Gastroesophageal sphincter (tissue), 4 donors: ENCODE measurements at regions not wholly inside any gene's neighbourhood (a gene's known extent, or its start where the extent isn't known, plus 50 kb on each side); places are given as distances from the start of the nearest gene placed in this dataset.

ENCODE experiments used
- ATAC-seq: fragments of 150-250 bp; one replicate; pipeline ENCODE4 v1.9.1; 2016; ENCODE audit warnings: mild to moderate bottlenecking, moderate library complexity
- H3K27ac ChIP-seq, 4 donors: fragments of 200-600 bp; sonication (generic) in 3 of 4; 1 replicate in 3 of 4; 2 replicates in 1 of 4; pipeline ENCODE4 v1.5.1; 2016 to 2019
- H3K27me3 ChIP-seq: fragments of 200-600 bp; sonication (generic); one replicate; pipeline ENCODE4 v1.5.1; 2019
- H3K36me3 ChIP-seq, 2 donors: fragments of 200-600 bp; sonication (generic); one replicate each; pipeline ENCODE4 v1.5.1; 2019; ENCODE audit warnings: control low read depth in 1 of 2
- H3K4me1 ChIP-seq, 3 donors: fragments of 200-600 bp; sonication (generic); 1 replicate in 2 of 3; 2 replicates in 1 of 3; pipeline ENCODE4 v1.5.1; 2016 to 2019; ENCODE audit warnings: control low read depth in 2 of 3
- H3K4me3 ChIP-seq, 2 donors: fragments of 200-600 bp; sonication (generic); one replicate each; pipeline ENCODE4 v1.5.1; 2019; ENCODE audit warnings: mild to moderate bottlenecking in 1 of 2, moderate library complexity in 1 of 2
- H3K9me3 ChIP-seq, 3 donors: fragments of 200-600 bp; sonication (generic); one replicate each; pipeline ENCODE4 v1.5.1; 2017 to 2019; ENCODE audit warnings: control low read depth in 2 of 3
- CTCF ChIP-seq, 4 experiments: fragments of 200-600 bp in 2 of 4; fragments of 450-650 bp in 2 of 4; sonication (generic) in 1 of 4; IDR thresholded peaks; one replicate each; pipeline ENCODE4 v1.5.1; 2017 to 2019; ENCODE audit warnings: antibody characterized with exemption in 4 of 4, mild to moderate bottlenecking in 2 of 4, moderate library complexity in 2 of 4
- EP300 ChIP-seq: sonication (generic); formaldehyde crosslinking; IDR thresholded peaks from one replicate; pipeline ENCODE4 v1.6.1; 2017; ENCODE audit warnings: antibody characterized with exemption, mild to moderate bottlenecking
- POLR2A ChIP-seq, 2 donors: fragments of 450-650 bp; IDR thresholded peaks; one replicate each; pipeline ENCODE4 v1.6.1; 2017; ENCODE audit warnings: antibody characterized with exemption in 2 of 2, mild to moderate bottlenecking in 2 of 2, moderate library complexity in 1 of 2
- POLR2AphosphoS5 ChIP-seq: sonication (generic); formaldehyde crosslinking; IDR thresholded peaks from one replicate; pipeline ENCODE4 v1.6.1; 2017; ENCODE audit warnings: antibody characterized with exemption
- WGBS, 2 donors: methylation state at CpG; one replicate each; pipeline ENCODE4 v1.1.5; 2018; ENCODE audit warnings: low coverage in 1 of 2; 5-methylcytosine and 5-hydroxymethylcytosine counted together

- no peak overlapping the region for H3K27ac ChIP-seq
- TF ChIP-seq POLR2A (IDR thresholded peaks at IDR 0.05) (no peak), CTCF (IDR thresholded peaks at IDR 0.05) (no peak), POLR2AphosphoS5 (no peak), EP300 (no peak)
- ATAC-seq, result no peak
- H3K9me3 ChIP-seq, result no peaks in the 10 kb centered on the region
- no peak overlapping the region for H3K4me3 ChIP-seq
- no peaks in the 10 kb centered on the region for H3K4me1 ChIP-seq
- H3K27me3 ChIP-seq, result no peaks in the 10 kb centered on the region
- H3K36me3 ChIP-seq, result no peaks in the 10 kb centered on the region
Observed at GRCh38 chr7:118525020-118525419, 300.5 kb downstream of the ANKRD7 start.

GRCh38 chr7:118531566-118531965 lies 307.1 kb downstream of the ANKRD7 start:
- ATAC-seq, result no peak
- Histone ChIP-seq H3K36me3 (no peaks in the 10 kb centered on the region), H3K27ac (no peak overlapping the region), H3K4me1 (no peaks in the 10 kb centered on the region), H3K27me3 (no peaks in the 10 kb centered on the region), H3K9me3 (no peaks in the 10 kb centered on the region), H3K4me3 (no peak overlapping the region)
- TF ChIP-seq POLR2AphosphoS5 (no peak), POLR2A (IDR thresholded peaks at IDR 0.05) (no peak), CTCF (IDR thresholded peaks at IDR 0.05) (no peak), EP300 (no peak)

- H3K27me3 ChIP-seq, result no peaks in the 10 kb centered on the region
- ATAC-seq, result no peak
- no peak overlapping the region for H3K4me3 ChIP-seq
- H3K9me3 ChIP-seq, result no peaks in the 10 kb centered on the region
- no peaks in the 10 kb centered on the region for H3K36me3 ChIP-seq
- 70 to 92% methylated on average over 1 of the region's 1 CpG for WGBS, 2 donors
- TF ChIP-seq POLR2AphosphoS5 (no peak), EP300 (no peak)
- H3K4me1 ChIP-seq, result no peaks in the 10 kb centered on the region
- no peak overlapping the region for H3K27ac ChIP-seq
Observed at GRCh38 chr7:118559207-118559606, 334.7 kb downstream of the ANKRD7 start.

GRCh38 chr7:118563311-118563710 lies 338.8 kb downstream of the ANKRD7 start:
- H3K4me1 ChIP-seq, result no peaks in the 10 kb centered on the region
- no peak for ATAC-seq
- no peaks in the 10 kb centered on the region for H3K36me3 ChIP-seq
- H3K9me3 ChIP-seq, result no peaks in the 10 kb centered on the region
- no peaks in the 10 kb centered on the region for H3K27me3 ChIP-seq
- H3K27ac ChIP-seq, result no peak overlapping the region
- no peak for TF ChIP-seq POLR2AphosphoS5
- TF ChIP-seq POLR2A (IDR thresholded peaks at IDR 0.05), result no peak
- no peak for TF ChIP-seq CTCF (IDR thresholded peaks at IDR 0.05)
- no peak for TF ChIP-seq EP300
- H3K4me3 ChIP-seq, result no peak overlapping the region
- 81 to 91% methylated on average over 2 of the region's 2 CpGs for WGBS, 2 donors

- Histone ChIP-seq H3K4me1 (peaks cover 0 to 7% (median 0%) of the 10 kb centered on the region in 3 donors), H3K4me3 (no peak overlapping the region), H3K27ac (no peak overlapping the region), H3K36me3 (no peaks in the 10 kb centered on the region), H3K27me3 (no peaks in the 10 kb centered on the region), H3K9me3 (no peaks in the 10 kb centered on the region)
- TF ChIP-seq EP300 (no peak), POLR2A (IDR thresholded peaks at IDR 0.05) (no peak), POLR2AphosphoS5 (no peak), CTCF (IDR thresholded peaks at IDR 0.05) (no peak)
- no peak for ATAC-seq
- 72 to 83% methylated on average over 1 of the region's 1 CpG for WGBS, 2 donors
Observed at GRCh38 chr7:118572604-118573003, 348.1 kb downstream of the ANKRD7 start.

GRCh38 chr7:118573085-118573484 lies 348.6 kb downstream of the ANKRD7 start:
- no peaks in the 10 kb centered on the region for H3K36me3 ChIP-seq
- WGBS, 2 donors, result 23 to 35% methylated on average over 5 of the region's 5 CpGs
- no peaks in the 10 kb centered on the region for H3K27me3 ChIP-seq
- no peak overlapping the region for H3K4me3 ChIP-seq
- no peak for ATAC-seq
- no peaks in the 10 kb centered on the region for H3K9me3 ChIP-seq
- TF ChIP-seq POLR2AphosphoS5, result peak; percentile 36
- TF ChIP-seq CTCF (IDR thresholded peaks at IDR 0.05), result no peak
- no peak for TF ChIP-seq EP300
- no peak for TF ChIP-seq POLR2A (IDR thresholded peaks at IDR 0.05)
- peaks cover 0 to 7% (median 0%) of the 10 kb centered on the region in 3 donors for H3K4me1 ChIP-seq
- no peak overlapping the region for H3K27ac ChIP-seq
